Tibial artery (tissue), 4 donors: ENCODE measurements at regions not wholly inside any gene's neighbourhood (a gene's known extent, or its start where the extent isn't known, plus 50 kb on each side); places are given as distances from the start of the nearest gene placed in this dataset.

Source experiments
- DNase-seq, 2 donors: peaks; one replicate each; pipeline ENCODE4 v3.0.0-alpha.2; 2019
- H3K27ac ChIP-seq, 2 donors: fragments of 200-600 bp; sonication (generic) in 1 of 2; 1 replicate in 1 of 2; 2 replicates in 1 of 2; pipeline ENCODE4 v1.5.1; 2018 to 2019; ENCODE audit warnings: mild to moderate bottlenecking in 1 of 2
- H3K27me3 ChIP-seq, 2 donors: fragments of 200-600 bp; sonication (generic) in 1 of 2; one replicate each; pipeline versions ENCODE4 v1.5.1 to v1.6.0; 2016 to 2019
- H3K36me3 ChIP-seq, 3 donors: fragments of 200-600 bp; sonication (generic) in 2 of 3; one replicate each; pipeline ENCODE4 v1.5.1; 2016 to 2019; ENCODE audit warnings: mild to moderate bottlenecking in 2 of 3
- H3K4me1 ChIP-seq, 4 donors: fragments of 200-600 bp; sonication (generic) in 2 of 4; 1 replicate in 3 of 4; 2 replicates in 1 of 4; pipeline ENCODE4 v1.5.1; 2016 to 2019
- H3K4me3 ChIP-seq, 2 donors: fragments of 200-600 bp; sonication (generic) in 1 of 2; 1 replicate in 1 of 2; 2 replicates in 1 of 2; pipeline ENCODE4 v1.5.1; 2018 to 2019; ENCODE audit warnings: mild to moderate bottlenecking in 2 of 2
- H3K9me3 ChIP-seq, 3 donors: fragments of 200-600 bp; sonication (generic) in 1 of 3; one replicate each; pipeline ENCODE4 v1.5.1; 2016 to 2019
- CTCF ChIP-seq, 2 experiments: fragments of 200-600 bp in 1 of 2; fragments of 450-650 bp in 1 of 2; IDR thresholded peaks; one replicate each; pipeline ENCODE4 v1.5.1; 2017 to 2019; ENCODE audit warnings: antibody characterized with exemption in 2 of 2, mild to moderate bottlenecking in 1 of 2, moderate library complexity in 1 of 2
- intact Hi-C: fragments of 100-400 bp; cut with DNase I; formaldehyde crosslinking; loops from one replicate; pipeline ENCODE4 v1.15.0; 2023; ENCODE audit warnings: low total_unique reads

GRCh38 chr14:49014476-49014875 is 571.7 kb downstream of the RPS29 start:
- TF ChIP-seq CTCF (IDR thresholded peaks at IDR 0.05), result no peak
- Histone ChIP-seq H3K9me3 (no peaks in the 10 kb centered on the region), H3K27me3 (no peaks in the 10 kb centered on the region), H3K36me3 (no peaks in the 10 kb centered on the region), H3K4me1 (no peaks in the 10 kb centered on the region), H3K27ac (no peak overlapping the region), H3K4me3 (no peak overlapping the region)
- no peak for DNase-seq
- intact Hi-C loops, result no loop called here

DNA sequence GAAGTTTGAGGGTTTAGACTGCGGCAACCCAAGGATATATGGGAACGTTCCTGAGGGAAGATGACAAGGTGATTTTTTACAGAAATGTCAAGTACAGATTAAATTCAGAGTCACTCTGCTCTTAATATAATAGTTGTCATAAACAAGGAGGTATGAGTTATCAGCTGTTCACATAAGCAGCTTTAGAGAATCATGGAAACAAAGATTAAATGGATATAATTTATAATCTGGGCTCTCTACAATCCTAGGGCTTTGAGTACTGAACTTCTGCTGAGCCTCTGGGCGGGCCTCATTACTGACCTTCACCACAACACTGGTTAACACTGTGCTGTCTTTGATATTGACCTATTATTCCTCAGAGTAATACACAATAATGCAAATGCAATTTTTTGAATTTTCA is 577.8 kb downstream of the RPS29 start:
- no peak overlapping the region for H3K27ac ChIP-seq
- no peaks in the 10 kb centered on the region for H3K4me1 ChIP-seq
- no peaks in the 10 kb centered on the region for H3K36me3 ChIP-seq
- H3K4me3 ChIP-seq, result no peak overlapping the region
- no peak for TF ChIP-seq CTCF (IDR thresholded peaks at IDR 0.05)
- H3K27me3 ChIP-seq, result no peaks in the 10 kb centered on the region
- no peaks in the 10 kb centered on the region for H3K9me3 ChIP-seq
- DNase-seq, result no peak
- intact Hi-C loops, result no loop called here

GRCh38 chr14:48991141-48991540 is 595.0 kb downstream of the RPS29 start:
- H3K36me3 ChIP-seq, result no peaks in the 10 kb centered on the region
- no peaks in the 10 kb centered on the region for H3K4me1 ChIP-seq
- H3K27me3 ChIP-seq, result no peaks in the 10 kb centered on the region
- no peak for TF ChIP-seq CTCF (IDR thresholded peaks at IDR 0.05)
- H3K4me3 ChIP-seq, result no peak overlapping the region
- H3K9me3 ChIP-seq, result no peaks in the 10 kb centered on the region
- no peak overlapping the region for H3K27ac ChIP-seq
- DNase-seq, result no peak
- intact Hi-C loops, result no loop called here

DNA sequence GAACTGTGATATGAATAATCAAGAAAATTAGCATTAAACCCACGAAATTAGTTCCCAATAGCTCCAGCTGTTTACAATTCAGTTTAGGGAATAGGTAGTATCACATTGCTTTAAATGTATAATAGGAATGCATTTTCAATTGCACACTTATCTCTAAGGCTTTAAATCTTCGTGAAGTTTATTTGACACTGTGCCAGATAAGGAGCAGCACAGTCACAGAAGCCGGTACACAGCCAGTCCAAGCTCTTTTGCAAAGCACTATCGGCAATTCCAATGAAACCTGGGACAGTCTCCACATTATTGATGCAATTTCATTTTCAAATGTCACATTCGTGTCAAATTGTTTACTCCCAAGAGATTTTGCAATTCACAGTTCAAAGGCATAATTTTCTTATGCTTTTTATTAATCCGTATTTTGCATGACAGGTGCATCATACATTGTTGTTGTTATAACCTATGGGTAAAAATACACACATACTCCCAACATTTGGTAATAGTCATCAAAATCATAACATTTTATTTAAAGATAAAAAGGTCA is 602.8 kb downstream of the RPS29 start:
- Histone ChIP-seq H3K4me1 (no peaks in the 10 kb centered on the region), H3K4me3 (no peak overlapping the region), H3K36me3 (no peaks in the 10 kb centered on the region), H3K9me3 (no peaks in the 10 kb centered on the region), H3K27me3 (no peaks in the 10 kb centered on the region), H3K27ac (no peak overlapping the region)
- intact Hi-C loops, result no loop called here
- TF ChIP-seq CTCF (IDR thresholded peaks at IDR 0.05), result no peak
- DNase-seq, result no peak

DNA sequence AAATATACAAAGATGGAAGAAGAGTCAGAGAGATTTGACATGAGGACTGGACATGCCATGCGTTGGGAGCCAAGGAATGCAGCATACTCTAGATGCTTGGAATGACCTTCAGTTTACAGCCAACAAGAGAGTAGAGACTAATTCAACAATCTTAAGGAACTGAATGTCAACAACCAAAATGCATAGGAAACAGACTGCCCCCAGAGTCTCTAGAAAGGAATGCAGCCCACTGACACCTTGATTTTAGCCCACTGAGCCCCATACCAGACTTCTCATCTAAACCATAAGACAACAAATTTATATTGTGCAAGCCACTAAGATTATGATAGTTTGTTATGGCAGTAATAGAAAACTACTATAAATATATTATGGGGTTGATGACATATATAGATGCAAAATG is 611.2 kb downstream of the RPS29 start:
- intact Hi-C loops, result no loop called here
- H3K27me3 ChIP-seq, result no peaks in the 10 kb centered on the region
- no peak for DNase-seq
- no peak for TF ChIP-seq CTCF (IDR thresholded peaks at IDR 0.05)
- no peak overlapping the region for H3K4me3 ChIP-seq
- H3K36me3 ChIP-seq, result no peaks in the 10 kb centered on the region
- H3K9me3 ChIP-seq, result no peaks in the 10 kb centered on the region
- no peak overlapping the region for H3K27ac ChIP-seq
- no peaks in the 10 kb centered on the region for H3K4me1 ChIP-seq

DNA sequence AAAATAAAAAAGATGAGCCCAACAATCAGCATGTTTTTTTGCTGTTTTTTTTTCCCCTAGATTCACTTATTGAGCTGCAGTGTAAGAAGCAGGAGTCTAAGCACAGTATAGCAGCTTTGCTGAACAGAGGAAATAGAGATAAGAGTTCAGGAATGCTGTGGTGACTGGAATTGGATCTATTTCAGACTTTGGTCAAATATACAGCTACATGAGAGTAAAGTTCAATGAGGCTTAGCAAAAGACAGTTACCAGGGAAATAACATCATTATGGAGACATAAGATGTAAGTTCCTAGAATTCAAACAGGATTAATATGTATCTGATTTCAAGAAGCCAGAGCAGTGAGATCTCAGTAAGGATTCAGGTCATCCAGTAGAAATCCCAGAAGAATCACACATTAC is 613.0 kb downstream of the RPS29 start:
- DNase-seq, result no peak
- H3K27ac ChIP-seq, result no peak overlapping the region
- no peaks in the 10 kb centered on the region for H3K4me1 ChIP-seq
- H3K4me3 ChIP-seq, result no peak overlapping the region
- intact Hi-C loops, result no loop called here
- H3K27me3 ChIP-seq, result no peaks in the 10 kb centered on the region
- no peaks in the 10 kb centered on the region for H3K36me3 ChIP-seq
- H3K9me3 ChIP-seq, result no peaks in the 10 kb centered on the region
- TF ChIP-seq CTCF (IDR thresholded peaks at IDR 0.05), result no peak
